ENCODE measurements at regions not wholly inside any gene's neighbourhood (a gene's known extent, or its start where the extent isn't known, plus 50 kb on each side); places are given as distances from the start of the nearest gene placed in this dataset.

- TF ChIP-seq POLR2AphosphoS5 (IDR thresholded peaks at IDR 0.05) (no peak), CTCF (IDR thresholded peaks at IDR 0.05) (no peak), EP300 (IDR thresholded peaks at IDR 0.05) (no peak)
Measured at GRCh38 chr5:72021651-72022357, 85.5 kb upstream of the MAP1B start.
